ENCODE measurements at regions not wholly inside any gene's neighbourhood (a gene's known extent, or its start where the extent isn't known, plus 50 kb on each side); places are given as distances from the start of the nearest gene placed in this dataset.

DNA sequence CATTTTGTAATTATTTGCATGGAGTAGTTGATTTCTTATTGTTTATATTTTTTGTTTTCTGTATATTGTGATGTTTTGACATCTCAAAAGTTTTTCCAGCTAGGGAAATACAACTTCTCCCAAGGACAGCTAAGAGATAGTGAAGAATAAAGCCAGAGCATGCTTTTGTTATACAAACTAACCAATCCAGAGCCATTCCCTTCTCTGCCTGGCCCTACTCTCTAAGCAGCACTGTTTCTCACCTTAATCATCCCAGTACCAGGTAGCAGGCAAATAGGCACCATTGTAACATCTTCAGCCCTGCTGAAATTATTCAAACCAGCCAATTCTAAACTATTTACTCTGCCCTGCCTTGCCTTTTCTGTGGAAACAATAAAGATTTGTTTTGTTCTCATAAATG lies 1063.4 kb upstream of the CHAC2 start:
- Mint-ChIP-seq H3K36me3 (ENCODE audit: low read depth) (no peaks in the 10 kb centered on the region), H3K9me3 (peaks cover 3% of the 10 kb centered on the region), H3K27ac (no peak overlapping the region), H3K4me1 (no peaks in the 10 kb centered on the region), H3K27me3 (no peaks in the 10 kb centered on the region), H3K4me3 (no peak overlapping the region)
- DNase-seq: no peak
- intact Hi-C loops (cut with micrococcal nuclease): no loop called here

DNA sequence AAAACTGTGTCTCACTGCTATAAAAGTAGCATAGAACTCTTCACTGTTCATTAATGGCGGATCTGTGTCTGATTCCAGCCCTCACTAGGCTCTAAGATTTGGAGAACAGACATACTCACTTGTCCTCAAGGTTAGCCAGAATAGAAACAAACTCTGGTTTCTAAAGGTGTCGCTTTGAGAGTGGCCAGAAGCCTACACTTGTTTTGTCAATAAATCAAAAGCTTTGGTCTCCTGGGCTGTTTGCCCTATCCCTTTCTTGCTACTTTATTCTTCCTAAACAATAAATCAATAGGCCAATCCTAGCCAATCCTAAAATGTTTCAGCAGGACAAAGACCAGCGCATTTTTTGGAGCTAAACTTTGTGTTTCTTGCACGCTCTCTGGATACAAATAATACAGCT lies 1064.6 kb upstream of the CHAC2 start:
- H3K9me3 Mint-ChIP-seq: peaks cover 3% of the 10 kb centered on the region
- H3K27ac Mint-ChIP-seq: no peak overlapping the region
- intact Hi-C loops (cut with micrococcal nuclease): no loop called here
- no peaks in the 10 kb centered on the region for H3K27me3 Mint-ChIP-seq
- no peak for DNase-seq
- no peaks in the 10 kb centered on the region for H3K36me3 Mint-ChIP-seq (ENCODE audit: low read depth)
- no peaks in the 10 kb centered on the region for H3K4me1 Mint-ChIP-seq
- no peak overlapping the region for H3K4me3 Mint-ChIP-seq

DNA sequence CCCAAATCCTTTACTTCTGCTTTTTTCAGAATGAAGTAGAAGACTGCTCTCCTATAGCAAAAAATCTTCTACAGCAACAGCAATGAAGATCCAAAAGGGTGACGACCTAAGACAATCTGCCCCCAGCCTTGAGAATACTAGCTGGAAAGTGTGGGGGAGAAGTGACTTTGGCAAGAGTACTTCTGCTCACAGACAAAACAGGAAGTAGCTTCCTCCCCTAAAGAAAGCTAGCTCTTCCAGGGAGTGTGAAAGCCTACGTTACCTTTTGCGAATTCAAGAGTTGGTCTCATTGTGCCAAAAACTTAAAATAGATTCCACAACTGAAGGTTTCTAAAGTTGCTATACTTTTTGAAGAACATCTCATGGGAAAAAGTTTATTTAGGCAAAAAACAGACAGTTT lies 1069.2 kb upstream of the CHAC2 start:
- Mint-ChIP-seq H3K27ac (no peak overlapping the region), H3K4me3 (no peak overlapping the region)
- intact Hi-C loops (cut with micrococcal nuclease): no loop called here

DNA sequence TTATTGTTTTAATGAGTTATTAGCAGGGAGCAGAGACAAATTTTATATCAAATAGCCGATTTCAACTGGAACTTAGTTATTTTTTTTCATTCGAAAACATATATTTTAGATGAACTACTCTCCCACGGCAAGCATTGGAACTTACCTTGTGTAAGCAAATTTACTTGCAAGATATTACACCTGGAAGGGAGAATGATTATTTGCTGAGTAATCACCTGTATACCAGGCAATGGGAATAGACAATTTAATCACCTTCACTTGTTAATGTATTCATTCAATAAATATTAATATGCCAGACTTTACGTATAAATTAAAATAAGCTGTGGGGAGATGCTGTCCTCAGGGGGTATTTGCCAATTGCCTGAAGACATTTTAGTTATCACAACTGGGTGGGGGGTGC lies 1069.9 kb upstream of the CHAC2 start:
- Mint-ChIP-seq H3K9me3 (peaks cover 5% of the 10 kb centered on the region), H3K4me3 (no peak overlapping the region)
- intact Hi-C loops (cut with micrococcal nuclease): no loop called here

More for the DNA sequence above, 1069.2 kb upstream of the CHAC2 start:
- Mint-ChIP-seq H3K9me3 (peaks cover 5% of the 10 kb centered on the region), H3K27me3 (no peaks in the 10 kb centered on the region), H3K4me1 (no peaks in the 10 kb centered on the region), H3K36me3 (ENCODE audit: low read depth) (no peaks in the 10 kb centered on the region)
- DNase-seq: no peak

DNA sequence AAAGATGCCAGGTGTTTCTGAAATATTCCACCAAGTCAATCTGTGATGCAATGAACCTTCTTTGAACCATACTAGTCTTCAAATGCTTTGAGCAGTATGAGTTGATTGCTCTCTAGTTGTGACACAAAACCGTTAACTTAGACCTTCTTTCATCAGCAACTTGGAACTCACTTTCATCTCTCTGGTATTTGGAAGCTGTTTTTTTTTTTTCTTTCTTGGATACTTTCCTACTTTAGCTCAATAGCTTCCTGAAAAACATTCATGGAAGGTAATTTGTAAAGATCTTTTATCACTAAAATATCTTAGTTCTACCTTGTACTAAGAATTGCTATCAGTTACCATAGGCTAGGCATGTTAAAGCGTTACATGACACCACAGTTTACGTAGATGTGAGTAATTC lies 1071.9 kb upstream of the CHAC2 start:
- H3K9me3 Mint-ChIP-seq: peaks cover 5% of the 10 kb centered on the region
- no peak for DNase-seq
- no peaks in the 10 kb centered on the region for H3K36me3 Mint-ChIP-seq (ENCODE audit: low read depth)
- H3K4me3 Mint-ChIP-seq: no peak overlapping the region
- H3K27ac Mint-ChIP-seq: no peak overlapping the region
- no peaks in the 10 kb centered on the region for H3K27me3 Mint-ChIP-seq
- no peaks in the 10 kb centered on the region for H3K4me1 Mint-ChIP-seq
- intact Hi-C loops (cut with micrococcal nuclease): no loop called here

More for the DNA sequence above, 1069.9 kb upstream of the CHAC2 start:
- H3K36me3 Mint-ChIP-seq (ENCODE audit: low read depth): no peaks in the 10 kb centered on the region
- H3K4me1 Mint-ChIP-seq: no peaks in the 10 kb centered on the region
- no peak overlapping the region for H3K27ac Mint-ChIP-seq
- no peaks in the 10 kb centered on the region for H3K27me3 Mint-ChIP-seq
- no peak for DNase-seq

DNA sequence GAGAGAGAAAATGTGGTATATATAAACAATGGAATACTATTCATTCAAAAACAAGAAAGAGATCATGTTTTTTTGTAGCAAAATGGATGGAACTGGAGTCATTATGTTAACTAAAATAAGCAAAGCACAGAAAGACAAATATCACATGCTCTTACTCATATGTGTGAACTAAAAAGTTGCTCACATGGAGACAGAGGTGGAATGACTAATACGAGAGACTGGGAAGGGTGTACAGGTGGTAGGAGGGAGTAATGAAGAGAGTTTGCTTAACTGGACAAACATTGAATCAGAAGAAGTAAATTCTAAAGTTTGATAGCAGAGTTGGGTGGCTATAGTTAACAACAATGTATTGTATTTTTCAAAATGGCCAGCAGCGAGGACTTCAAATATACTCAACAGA lies 1080.7 kb upstream of the CHAC2 start:
- peaks cover 5% of the 10 kb centered on the region for H3K9me3 Mint-ChIP-seq
- no peak overlapping the region for H3K4me3 Mint-ChIP-seq
- H3K4me1 Mint-ChIP-seq: no peaks in the 10 kb centered on the region
- H3K36me3 Mint-ChIP-seq (ENCODE audit: low read depth): no peaks in the 10 kb centered on the region
- H3K27ac Mint-ChIP-seq: no peak overlapping the region
- intact Hi-C loops (cut with micrococcal nuclease): no loop called here
- no peak for DNase-seq
- no peaks in the 10 kb centered on the region for H3K27me3 Mint-ChIP-seq

DNA sequence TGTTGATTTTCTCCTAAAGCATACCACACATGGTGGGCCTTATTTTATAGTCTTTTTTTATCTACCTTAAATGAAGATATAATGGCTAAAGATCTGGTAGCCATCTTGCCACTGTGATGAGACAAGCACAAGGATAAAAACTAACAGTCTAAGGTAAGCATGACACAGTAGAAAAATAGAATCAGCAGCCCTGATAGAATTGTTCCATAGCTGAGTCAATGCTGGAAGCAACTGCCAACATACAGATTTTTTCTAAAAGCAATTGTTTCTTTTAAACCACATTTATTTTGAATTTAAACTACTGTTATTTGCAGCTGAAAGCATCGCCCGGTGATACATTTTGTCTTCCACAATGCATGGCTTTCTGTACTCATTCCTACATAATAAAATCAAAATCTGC lies 1091.5 kb upstream of the CHAC2 start:
- intact Hi-C loops (cut with micrococcal nuclease): no loop called here
- Mint-ChIP-seq H3K4me1 (no peaks in the 10 kb centered on the region), H3K27me3 (no peaks in the 10 kb centered on the region), H3K27ac (no peak overlapping the region), H3K9me3 (peaks cover 4% of the 10 kb centered on the region), H3K4me3 (no peak overlapping the region), H3K36me3 (ENCODE audit: low read depth) (no peaks in the 10 kb centered on the region)
- DNase-seq: no peak

DNA sequence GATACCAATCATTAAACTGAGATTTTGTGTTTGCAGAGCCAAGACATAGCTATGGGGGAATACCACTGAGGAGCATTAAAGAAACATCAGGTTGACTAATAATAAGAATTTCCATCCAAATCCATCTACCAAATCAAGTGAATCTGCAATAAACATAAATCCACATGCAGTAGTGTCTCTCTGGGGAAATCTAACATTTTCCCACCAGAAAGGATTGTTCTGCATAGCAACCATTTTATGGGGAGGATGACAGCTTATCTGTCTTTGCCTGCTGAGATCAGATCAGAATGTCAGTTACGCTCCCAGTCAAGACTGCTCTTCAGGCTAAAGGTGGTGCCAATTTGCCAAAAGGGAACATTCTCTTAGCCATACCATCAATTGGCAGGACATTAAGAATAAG lies 1098.9 kb upstream of the CHAC2 start:
- no peak overlapping the region for H3K4me3 Mint-ChIP-seq
- no peak overlapping the region for H3K27ac Mint-ChIP-seq
- H3K27me3 Mint-ChIP-seq: no peaks in the 10 kb centered on the region
- intact Hi-C loops (cut with micrococcal nuclease): no loop called here
- H3K36me3 Mint-ChIP-seq (ENCODE audit: low read depth): no peaks in the 10 kb centered on the region
- H3K4me1 Mint-ChIP-seq: no peaks in the 10 kb centered on the region
- DNase-seq: no peak
- no peaks in the 10 kb centered on the region for H3K9me3 Mint-ChIP-seq

DNA sequence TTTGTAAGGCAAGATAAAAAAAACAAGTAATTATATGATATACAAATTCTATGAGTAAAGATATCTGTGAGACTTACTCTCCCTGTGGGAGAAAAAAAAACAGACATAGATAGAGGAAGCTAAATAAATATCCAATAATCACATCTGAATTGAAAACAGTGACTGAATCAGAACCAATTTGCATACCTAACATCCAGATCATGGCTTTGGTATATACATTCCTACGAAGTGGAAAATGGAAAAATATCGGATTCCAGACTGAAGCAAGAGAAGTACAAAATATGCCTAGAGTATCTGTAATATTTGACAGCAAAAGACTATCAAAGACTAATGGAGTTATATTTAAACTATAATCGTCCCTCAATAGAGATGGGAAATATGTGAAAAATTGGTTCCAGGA lies 1108.1 kb upstream of the CHAC2 start:
- H3K36me3 Mint-ChIP-seq (ENCODE audit: low read depth): no peaks in the 10 kb centered on the region
- no peak overlapping the region for H3K27ac Mint-ChIP-seq
- intact Hi-C loops (cut with micrococcal nuclease): no loop called here
- no peak for DNase-seq
- no peak overlapping the region for H3K4me3 Mint-ChIP-seq
- no peaks in the 10 kb centered on the region for H3K9me3 Mint-ChIP-seq
- no peaks in the 10 kb centered on the region for H3K27me3 Mint-ChIP-seq
- H3K4me1 Mint-ChIP-seq: no peaks in the 10 kb centered on the region

DNA sequence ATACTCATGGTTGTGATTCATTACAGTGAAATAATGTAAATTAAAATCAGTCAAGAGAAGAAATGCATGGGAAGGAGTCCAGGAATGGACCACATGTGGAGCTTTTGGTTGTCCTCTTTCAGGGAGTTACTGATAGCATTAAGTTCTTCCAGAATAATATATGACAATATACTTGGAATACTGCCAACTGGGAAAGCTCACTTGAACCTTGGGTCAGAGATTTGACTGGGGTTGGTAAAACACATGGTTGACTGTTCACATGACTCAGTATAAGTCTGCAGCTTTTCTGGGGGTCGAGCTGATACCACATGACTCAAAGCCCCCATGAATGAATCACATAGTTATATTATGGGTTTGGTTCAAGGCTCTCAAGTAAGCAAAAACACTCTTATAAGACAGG lies 1109.0 kb upstream of the CHAC2 start:
- Mint-ChIP-seq H3K27ac (no peak overlapping the region), H3K27me3 (no peaks in the 10 kb centered on the region), H3K9me3 (no peaks in the 10 kb centered on the region), H3K36me3 (ENCODE audit: low read depth) (no peaks in the 10 kb centered on the region), H3K4me3 (no peak overlapping the region), H3K4me1 (no peaks in the 10 kb centered on the region)
- DNase-seq: no peak
- intact Hi-C loops (cut with micrococcal nuclease): no loop called here

DNA sequence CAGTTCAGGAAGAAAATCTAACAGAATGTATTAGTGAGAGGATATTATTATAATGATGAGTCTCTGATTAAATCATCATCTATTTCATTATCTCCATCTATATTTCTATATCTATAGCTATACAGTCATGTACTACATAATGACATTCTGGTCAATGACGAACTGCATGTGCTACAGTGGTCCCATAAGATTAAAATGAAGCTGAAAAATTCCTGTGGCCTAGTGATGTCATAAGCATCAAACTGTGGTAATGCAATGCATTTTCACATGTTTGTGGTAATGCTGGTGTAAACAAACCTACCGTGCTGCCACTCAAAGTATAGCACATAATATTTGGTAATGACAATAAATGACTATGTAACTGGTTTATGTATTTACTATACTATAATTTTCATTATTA lies 1127.9 kb upstream of the CHAC2 start:
- H3K27me3 Mint-ChIP-seq: no peaks in the 10 kb centered on the region
- DNase-seq: no peak
- H3K4me3 Mint-ChIP-seq: no peak overlapping the region
- no peaks in the 10 kb centered on the region for H3K4me1 Mint-ChIP-seq
- no peaks in the 10 kb centered on the region for H3K36me3 Mint-ChIP-seq (ENCODE audit: low read depth)
- H3K27ac Mint-ChIP-seq: no peak overlapping the region
- intact Hi-C loops (cut with micrococcal nuclease): no loop called here
- H3K9me3 Mint-ChIP-seq: peaks cover 4% of the 10 kb centered on the region

DNA sequence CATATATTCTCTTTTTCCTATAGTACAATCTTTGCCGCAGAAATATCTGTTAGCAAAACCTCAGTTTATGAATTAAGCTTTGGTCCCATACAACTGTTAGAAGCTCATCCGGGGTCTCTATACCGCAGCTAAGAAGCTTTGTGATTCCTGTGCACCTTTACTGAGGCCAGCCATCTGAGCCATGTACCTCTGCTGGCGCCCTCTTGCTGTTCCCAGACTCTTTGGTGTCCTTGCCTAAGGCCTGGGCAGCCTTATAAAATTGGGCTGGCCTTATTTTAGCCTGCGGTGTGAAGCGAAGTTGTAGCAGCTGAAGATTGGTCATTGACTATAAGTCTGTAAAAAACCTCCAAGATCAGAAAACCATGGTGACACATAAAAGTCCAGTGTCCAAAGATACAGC lies 1135.1 kb upstream of the CHAC2 start:
- peaks cover 5% of the 10 kb centered on the region for H3K9me3 Mint-ChIP-seq
- no peak overlapping the region for H3K27ac Mint-ChIP-seq
- H3K4me3 Mint-ChIP-seq: no peak overlapping the region
- intact Hi-C loops (cut with micrococcal nuclease): no loop called here
- no peaks in the 10 kb centered on the region for H3K4me1 Mint-ChIP-seq
- no peaks in the 10 kb centered on the region for H3K36me3 Mint-ChIP-seq (ENCODE audit: low read depth)
- no peak for DNase-seq
- H3K27me3 Mint-ChIP-seq: no peaks in the 10 kb centered on the region

DNA sequence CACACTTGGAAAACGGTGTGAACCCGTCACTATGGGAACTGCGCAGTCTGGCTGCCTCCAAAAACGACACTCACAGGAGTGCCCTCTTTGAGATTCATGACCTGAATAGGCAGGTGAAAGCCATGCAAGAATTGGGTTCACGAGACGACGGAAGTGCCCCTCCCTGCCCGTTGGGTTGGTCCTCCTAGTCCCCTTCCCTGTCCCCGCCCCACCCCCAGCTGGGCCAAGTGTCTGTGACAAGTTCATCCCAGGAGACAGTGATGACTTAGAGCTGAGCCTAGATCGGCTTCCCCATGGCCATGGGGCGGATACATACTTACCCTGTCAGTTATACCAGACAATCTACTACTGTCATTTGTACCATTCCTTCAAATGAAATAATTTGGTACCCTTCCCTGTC lies 1137.7 kb upstream of the CHAC2 start:
- intact Hi-C loops (cut with micrococcal nuclease): no loop called here
- H3K4me3 Mint-ChIP-seq: no peak overlapping the region
- peaks cover 5% of the 10 kb centered on the region for H3K9me3 Mint-ChIP-seq
- no peaks in the 10 kb centered on the region for H3K27me3 Mint-ChIP-seq
- no peaks in the 10 kb centered on the region for H3K36me3 Mint-ChIP-seq (ENCODE audit: low read depth)
- no peak for DNase-seq
- H3K4me1 Mint-ChIP-seq: no peaks in the 10 kb centered on the region
- no peak overlapping the region for H3K27ac Mint-ChIP-seq

DNA sequence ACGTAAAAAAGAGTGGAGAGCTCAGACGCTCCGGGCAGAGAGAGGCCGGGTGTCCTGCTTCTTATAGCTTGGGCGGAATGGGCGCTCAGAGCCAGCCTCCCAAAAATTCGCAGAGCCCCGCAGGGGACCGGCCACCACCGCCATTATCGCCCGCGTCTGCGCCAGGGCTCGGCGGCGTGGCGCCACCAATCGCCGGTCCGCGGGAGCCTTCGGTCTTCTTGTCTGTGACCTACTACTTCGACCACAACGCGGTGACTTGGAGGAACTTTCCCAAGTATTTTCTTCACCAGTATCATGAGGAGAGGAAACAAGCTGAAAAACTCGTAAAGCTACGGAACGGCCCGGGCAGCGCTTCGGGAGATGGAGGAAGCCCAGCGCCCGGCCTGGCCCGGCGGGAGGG lies 1138.1 kb upstream of the CHAC2 start:
- Mint-ChIP-seq H3K27ac (no peak overlapping the region), H3K27me3 (no peaks in the 10 kb centered on the region), H3K9me3 (peaks cover 5% of the 10 kb centered on the region), H3K4me3 (no peak overlapping the region), H3K36me3 (ENCODE audit: low read depth) (no peaks in the 10 kb centered on the region), H3K4me1 (no peaks in the 10 kb centered on the region)
- no peak for DNase-seq
- intact Hi-C loops (cut with micrococcal nuclease): no loop called here

DNA sequence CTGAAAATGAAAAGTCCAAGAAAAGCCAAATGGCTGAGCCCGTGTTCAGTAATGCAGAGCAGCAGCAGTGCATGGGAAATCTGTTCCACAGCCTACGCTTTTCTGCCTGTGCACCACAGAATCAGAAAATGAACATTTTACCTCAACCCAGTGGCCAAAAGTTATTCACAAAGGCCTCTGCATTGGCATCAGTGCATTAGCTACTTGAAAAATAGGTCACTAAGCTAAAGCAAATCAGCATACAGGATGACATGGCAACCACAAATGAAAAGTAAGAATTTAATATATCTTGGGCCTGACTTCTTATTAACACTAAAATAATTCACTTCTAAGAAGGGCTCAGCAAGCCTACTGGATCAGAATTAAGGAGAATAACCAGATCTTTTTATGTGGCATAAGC lies 1145.3 kb upstream of the CHAC2 start:
- H3K27ac Mint-ChIP-seq: no peak overlapping the region
- no peaks in the 10 kb centered on the region for H3K4me1 Mint-ChIP-seq
- no peak for DNase-seq
- intact Hi-C loops (cut with micrococcal nuclease): no loop called here
- H3K4me3 Mint-ChIP-seq: no peak overlapping the region
- no peaks in the 10 kb centered on the region for H3K36me3 Mint-ChIP-seq (ENCODE audit: low read depth)
- H3K9me3 Mint-ChIP-seq: no peaks in the 10 kb centered on the region
- H3K27me3 Mint-ChIP-seq: no peaks in the 10 kb centered on the region

DNA sequence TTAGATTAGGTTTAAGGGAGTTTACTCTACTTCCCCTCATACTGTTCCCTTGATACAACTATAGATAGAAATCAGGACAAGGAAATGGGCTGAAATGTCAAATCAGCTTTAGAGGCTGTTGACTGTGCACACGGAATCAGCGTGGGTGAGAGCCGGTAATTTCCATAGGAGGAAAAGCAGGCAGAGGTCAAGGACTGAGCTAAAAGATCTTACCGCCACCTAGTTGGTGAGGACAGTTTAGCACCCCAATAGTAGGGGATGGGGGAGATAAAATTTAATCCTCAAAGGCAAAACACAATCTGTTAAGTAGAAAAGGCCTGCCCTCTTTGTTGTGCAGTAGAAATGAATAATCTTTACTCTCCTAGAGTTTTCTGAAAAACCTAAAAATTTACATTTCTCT lies 1154.5 kb upstream of the CHAC2 start:
- H3K27ac Mint-ChIP-seq: no peak overlapping the region

More for the DNA sequence above, 1154.5 kb upstream of the CHAC2 start:
- intact Hi-C loops (cut with micrococcal nuclease): no loop called here
- Mint-ChIP-seq H3K4me1 (no peaks in the 10 kb centered on the region), H3K36me3 (ENCODE audit: low read depth) (no peaks in the 10 kb centered on the region), H3K27me3 (no peaks in the 10 kb centered on the region), H3K4me3 (no peak overlapping the region), H3K9me3 (no peaks in the 10 kb centered on the region)
- no peak for DNase-seq
